ENCODE measurements at regions not wholly inside any gene's neighbourhood (a gene's known extent, or its start where the extent isn't known, plus 50 kb on each side); places are given as distances from the start of the nearest gene placed in this dataset.

DNA sequence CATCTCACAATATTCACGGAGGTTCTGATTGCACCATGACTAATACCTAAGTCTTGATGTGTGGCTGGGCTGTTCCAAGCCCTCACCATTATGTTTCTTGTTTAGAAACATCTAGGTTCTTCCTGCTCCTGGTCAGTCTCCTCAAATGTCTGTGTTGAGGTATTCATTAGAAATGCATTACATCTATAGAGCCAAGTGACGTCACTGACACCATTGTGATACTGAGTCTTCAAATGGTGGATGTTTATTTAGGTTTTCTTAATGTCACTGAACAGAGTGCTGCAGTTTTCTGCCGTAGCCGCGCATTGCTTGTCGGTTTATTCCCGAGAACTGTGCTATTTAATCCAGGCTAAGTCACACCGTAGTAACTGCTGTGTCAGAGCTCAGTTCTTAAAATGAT is 142.4 kb upstream of the SPACA7 start:
- peaks cover 0 to 4% of the 10 kb centered on the region in 2 donors for H3K9me3 ChIP-seq (ENCODE audit: control insufficient read depth in 1 of 2, low read length in 2 of 2)
- no peaks in the 10 kb centered on the region for H3K27me3 ChIP-seq (ENCODE audit: low read depth, low read length)
- no peaks in the 10 kb centered on the region for H3K4me1 ChIP-seq (ENCODE audit: control insufficient read depth in 1 of 2, insufficient read depth in 2 of 2, low read length in 2 of 2)
- no peak overlapping the region for H3K4me3 ChIP-seq (ENCODE audit: low read depth in 1 of 2, low read length in 2 of 2)
- no peak overlapping the region for H3K27ac ChIP-seq (ENCODE audit: low read length)
- H3K36me3 ChIP-seq (ENCODE audit: control insufficient read depth in 1 of 2, insufficient read depth in 2 of 2, low read length in 2 of 2) = no peaks in the 10 kb centered on the region

DNA sequence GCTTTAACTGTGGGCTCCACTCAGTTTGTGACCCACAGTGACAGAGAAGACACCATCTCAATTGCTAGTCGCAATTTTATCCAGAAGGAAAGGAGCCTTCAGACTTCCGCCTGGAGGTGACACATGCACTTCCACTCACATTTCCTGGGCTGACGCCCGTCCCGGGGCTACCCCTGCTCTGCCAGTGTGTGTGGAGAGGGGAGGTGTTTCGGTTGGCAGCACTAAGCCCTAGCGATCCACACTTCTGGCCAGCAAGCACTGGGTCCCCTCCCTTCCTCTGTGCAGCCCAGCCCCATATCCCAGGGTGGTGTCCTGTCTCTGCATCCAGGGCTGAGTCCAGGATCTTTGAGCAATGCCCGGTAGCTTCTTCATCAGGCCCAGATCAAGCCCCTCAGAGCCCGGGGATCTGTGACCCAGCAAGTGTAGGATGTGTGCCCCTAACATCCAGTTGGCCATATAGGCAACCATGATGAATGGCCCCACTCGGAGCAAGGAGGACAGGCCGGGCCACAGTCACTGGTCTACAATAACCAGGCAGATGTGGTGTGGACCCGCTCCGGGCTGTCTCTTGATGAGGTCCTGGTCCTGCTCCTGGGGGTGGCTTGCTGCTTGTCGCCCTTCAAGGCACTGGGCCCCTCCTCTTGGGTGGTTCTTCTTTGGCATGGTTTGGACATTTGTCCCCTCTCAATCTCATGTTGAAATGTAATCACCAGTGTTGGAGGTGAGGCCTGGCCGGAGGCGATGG is 141.9 kb upstream of the SPACA7 start:
- Histone ChIP-seq H3K27ac (ENCODE audit: low read length) (no peak overlapping the region), H3K27me3 (ENCODE audit: low read depth, low read length) (no peaks in the 10 kb centered on the region), H3K9me3 (ENCODE audit: control insufficient read depth in 1 of 2, low read length in 2 of 2) (peaks cover 0 to 4% of the 10 kb centered on the region in 2 donors), H3K36me3 (ENCODE audit: control insufficient read depth in 1 of 2, insufficient read depth in 2 of 2, low read length in 2 of 2) (no peaks in the 10 kb centered on the region), H3K4me1 (ENCODE audit: control insufficient read depth in 1 of 2, insufficient read depth in 2 of 2, low read length in 2 of 2) (no peaks in the 10 kb centered on the region), H3K4me3 (ENCODE audit: low read depth in 1 of 2, low read length in 2 of 2) (no peak overlapping the region)

DNA sequence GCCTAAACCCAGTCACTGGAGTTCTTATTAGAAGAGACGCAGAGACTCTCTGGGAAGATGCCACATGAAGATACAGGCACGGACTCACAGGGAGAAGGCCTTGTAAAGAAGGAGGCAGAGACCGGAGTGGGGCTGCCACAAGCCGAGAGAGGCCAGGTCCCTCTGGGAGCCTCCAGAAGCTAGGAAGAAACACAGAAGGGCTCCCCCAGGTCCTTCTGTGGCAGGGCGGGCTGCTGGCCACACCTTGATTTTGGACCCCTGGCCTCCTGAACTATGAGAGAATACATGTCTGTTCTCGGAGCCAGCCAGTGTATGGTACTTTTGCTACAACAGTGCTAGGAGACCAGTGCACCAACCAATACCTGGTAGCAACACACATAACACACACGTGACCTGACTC is 140.1 kb upstream of the SPACA7 start:
- Histone ChIP-seq H3K27me3 (ENCODE audit: low read depth, low read length) (no peaks in the 10 kb centered on the region), H3K36me3 (ENCODE audit: control insufficient read depth in 1 of 2, insufficient read depth in 2 of 2, low read length in 2 of 2) (no peaks in the 10 kb centered on the region), H3K9me3 (ENCODE audit: control insufficient read depth in 1 of 2, low read length in 2 of 2) (peaks cover 0 to 4% of the 10 kb centered on the region in 2 donors), H3K4me1 (ENCODE audit: control insufficient read depth in 1 of 2, insufficient read depth in 2 of 2, low read length in 2 of 2) (no peaks in the 10 kb centered on the region), H3K27ac (ENCODE audit: low read length) (no peak overlapping the region), H3K4me3 (ENCODE audit: low read depth in 1 of 2, low read length in 2 of 2) (no peak overlapping the region)

DNA sequence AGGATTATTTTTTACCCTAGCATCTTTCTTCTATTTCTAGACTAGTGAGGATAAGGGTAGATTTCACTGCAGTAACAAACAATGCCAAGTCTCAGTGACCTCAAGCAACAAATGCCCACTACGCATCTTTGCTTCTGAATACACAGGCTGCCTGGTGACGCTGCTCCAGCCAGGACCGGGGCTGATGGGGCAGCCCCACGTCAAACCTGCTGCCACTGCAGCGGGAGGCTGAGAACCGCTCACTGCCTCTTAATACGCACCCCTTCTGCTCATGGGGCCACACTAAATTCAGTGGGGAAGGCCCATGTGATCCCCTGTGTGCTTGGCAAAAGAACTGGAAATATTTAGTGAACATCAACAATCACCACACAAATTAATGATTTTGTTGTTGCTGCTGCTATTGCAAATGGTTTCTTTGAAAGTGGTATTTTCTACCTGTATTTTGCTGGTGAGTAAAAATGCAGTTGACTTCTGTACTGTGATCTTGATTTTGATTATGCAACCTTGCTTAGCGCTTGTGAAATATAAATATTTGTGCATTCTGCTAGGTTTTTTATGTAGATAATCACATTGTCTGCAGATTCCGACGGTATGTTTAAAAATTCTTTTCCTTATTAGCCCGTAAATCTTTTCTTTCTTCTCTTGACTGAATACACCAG is 139.5 kb upstream of the SPACA7 start:
- no peaks in the 10 kb centered on the region for H3K36me3 ChIP-seq (ENCODE audit: control insufficient read depth in 1 of 2, insufficient read depth in 2 of 2, low read length in 2 of 2)
- H3K27me3 ChIP-seq (ENCODE audit: low read depth, low read length) = no peaks in the 10 kb centered on the region
- H3K27ac ChIP-seq (ENCODE audit: low read length) = no peak overlapping the region

GRCh38 chr13:112238436-112238995 is 137.6 kb upstream of the SPACA7 start:
- no peak overlapping the region for H3K4me3 ChIP-seq (ENCODE audit: low read depth in 1 of 2, low read length in 2 of 2)
- peaks cover 0 to 4% of the 10 kb centered on the region in 2 donors for H3K9me3 ChIP-seq (ENCODE audit: control insufficient read depth in 1 of 2, low read length in 2 of 2)
- no peak overlapping the region for H3K27ac ChIP-seq (ENCODE audit: low read length)
- H3K27me3 ChIP-seq (ENCODE audit: low read depth, low read length) = no peaks in the 10 kb centered on the region
- H3K4me1 ChIP-seq (ENCODE audit: control insufficient read depth in 1 of 2, insufficient read depth in 2 of 2, low read length in 2 of 2) = no peaks in the 10 kb centered on the region
- H3K36me3 ChIP-seq (ENCODE audit: control insufficient read depth in 1 of 2, insufficient read depth in 2 of 2, low read length in 2 of 2) = no peaks in the 10 kb centered on the region

More for the DNA sequence above, 139.5 kb upstream of the SPACA7 start:
- no peak overlapping the region for H3K4me3 ChIP-seq (ENCODE audit: low read depth in 1 of 2, low read length in 2 of 2)
- no peaks in the 10 kb centered on the region for H3K4me1 ChIP-seq (ENCODE audit: control insufficient read depth in 1 of 2, insufficient read depth in 2 of 2, low read length in 2 of 2)
- peaks cover 0 to 4% of the 10 kb centered on the region in 2 donors for H3K9me3 ChIP-seq (ENCODE audit: control insufficient read depth in 1 of 2, low read length in 2 of 2)

- no peaks in the 10 kb centered on the region for H3K27me3 ChIP-seq (ENCODE audit: low read depth, low read length)
- H3K36me3 ChIP-seq (ENCODE audit: control insufficient read depth in 1 of 2, insufficient read depth in 2 of 2, low read length in 2 of 2) = no peaks in the 10 kb centered on the region
- H3K4me3 ChIP-seq (ENCODE audit: low read depth in 1 of 2, low read length in 2 of 2) = no peak overlapping the region
- H3K4me1 ChIP-seq (ENCODE audit: control insufficient read depth in 1 of 2, insufficient read depth in 2 of 2, low read length in 2 of 2) = no peaks in the 10 kb centered on the region
- H3K9me3 ChIP-seq (ENCODE audit: control insufficient read depth in 1 of 2, low read length in 2 of 2) = peaks cover 0 to 4% of the 10 kb centered on the region in 2 donors
- H3K27ac ChIP-seq (ENCODE audit: low read length) = no peak overlapping the region
These were observed 136.1 kb upstream of the SPACA7 start for GRCh38 chr13:112240076-112240475.

GRCh38 chr13:112241288-112241687 is 134.9 kb upstream of the SPACA7 start:
- Histone ChIP-seq H3K9me3 (ENCODE audit: control insufficient read depth in 1 of 2, low read length in 2 of 2) (peaks cover 0 to 4% of the 10 kb centered on the region in 2 donors), H3K27me3 (ENCODE audit: low read depth, low read length) (no peaks in the 10 kb centered on the region), H3K4me1 (ENCODE audit: control insufficient read depth in 1 of 2, insufficient read depth in 2 of 2, low read length in 2 of 2) (no peaks in the 10 kb centered on the region), H3K4me3 (ENCODE audit: low read depth in 1 of 2, low read length in 2 of 2) (no peak overlapping the region), H3K27ac (ENCODE audit: low read length) (no peak overlapping the region), H3K36me3 (ENCODE audit: control insufficient read depth in 1 of 2, insufficient read depth in 2 of 2, low read length in 2 of 2) (no peaks in the 10 kb centered on the region)

DNA sequence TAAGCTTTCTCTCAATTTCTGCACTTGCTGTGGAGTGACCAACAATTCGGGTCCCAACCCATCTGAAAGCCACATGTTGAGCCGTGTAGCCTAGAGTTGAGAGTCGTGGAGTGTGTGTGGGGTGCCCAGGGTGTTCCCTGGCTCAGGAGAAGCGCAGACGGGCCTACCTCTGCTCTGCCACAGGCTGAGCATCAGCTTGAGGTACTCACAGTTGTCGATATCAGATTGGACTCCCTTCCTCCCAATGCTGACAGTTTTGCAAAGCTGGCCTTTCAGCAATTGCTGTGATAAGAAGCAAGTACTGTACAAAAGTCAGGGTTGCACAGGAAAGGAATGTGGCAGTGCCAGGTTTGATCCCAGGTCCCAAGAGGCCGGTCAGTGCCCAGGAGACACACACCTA is 133.4 kb upstream of the SPACA7 start:
- H3K4me3 ChIP-seq (ENCODE audit: low read depth in 1 of 2, low read length in 2 of 2) = no peak overlapping the region
- no peaks in the 10 kb centered on the region for H3K36me3 ChIP-seq (ENCODE audit: control insufficient read depth in 1 of 2, insufficient read depth in 2 of 2, low read length in 2 of 2)
- no peaks in the 10 kb centered on the region for H3K27me3 ChIP-seq (ENCODE audit: low read depth, low read length)
- no peaks in the 10 kb centered on the region for H3K4me1 ChIP-seq (ENCODE audit: control insufficient read depth in 1 of 2, insufficient read depth in 2 of 2, low read length in 2 of 2)
- no peak overlapping the region for H3K27ac ChIP-seq (ENCODE audit: low read length)
- no peaks in the 10 kb centered on the region for H3K9me3 ChIP-seq (ENCODE audit: control insufficient read depth in 1 of 2, low read length in 2 of 2)

GRCh38 chr13:112244061-112244460 is 132.1 kb upstream of the SPACA7 start:
- Histone ChIP-seq H3K27me3 (ENCODE audit: low read depth, low read length) (no peaks in the 10 kb centered on the region), H3K36me3 (ENCODE audit: control insufficient read depth in 1 of 2, insufficient read depth in 2 of 2, low read length in 2 of 2) (no peaks in the 10 kb centered on the region), H3K4me3 (ENCODE audit: low read depth in 1 of 2, low read length in 2 of 2) (no peak overlapping the region), H3K4me1 (ENCODE audit: control insufficient read depth in 1 of 2, insufficient read depth in 2 of 2, low read length in 2 of 2) (peaks cover 0 to 12% of the 10 kb centered on the region in 2 donors), H3K9me3 (ENCODE audit: control insufficient read depth in 1 of 2, low read length in 2 of 2) (no peaks in the 10 kb centered on the region), H3K27ac (ENCODE audit: low read length) (no peak overlapping the region)

DNA sequence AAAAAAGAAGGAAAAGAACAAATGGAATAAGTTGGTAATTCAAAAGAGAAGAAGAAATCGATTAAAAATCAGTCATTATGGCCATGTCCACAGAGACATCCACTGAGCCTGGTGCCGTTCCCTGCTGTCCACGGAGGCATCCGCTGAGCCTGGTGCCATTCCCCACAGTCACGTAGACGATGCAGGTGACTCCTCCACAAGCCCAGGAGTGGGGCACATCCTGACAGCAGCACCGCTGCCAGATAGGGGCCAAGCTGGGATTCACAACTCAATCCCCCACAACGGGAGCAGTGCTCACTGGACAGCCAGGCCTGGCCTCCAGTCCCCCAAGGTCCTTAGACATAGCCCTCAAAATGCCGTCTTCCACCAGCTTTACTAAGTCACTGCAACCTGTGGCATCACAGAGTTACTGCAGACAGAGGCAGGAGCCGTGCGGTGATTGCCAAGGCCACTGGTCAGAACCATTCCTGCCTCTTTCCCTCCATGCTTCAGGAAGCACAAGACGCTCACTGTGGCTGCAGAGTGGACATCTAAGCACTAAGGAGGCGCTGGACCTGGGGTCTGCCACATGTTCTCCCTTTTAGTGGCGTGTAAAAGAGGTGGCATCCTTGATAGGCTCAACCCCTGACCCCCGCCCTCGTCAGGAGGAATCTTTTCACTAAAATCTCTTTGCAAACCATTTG is 131.5 kb upstream of the SPACA7 start:
- Histone ChIP-seq H3K27me3 (ENCODE audit: low read depth, low read length) (no peaks in the 10 kb centered on the region), H3K4me3 (ENCODE audit: low read depth in 1 of 2, low read length in 2 of 2) (no peak overlapping the region), H3K27ac (ENCODE audit: low read length) (no peak overlapping the region), H3K4me1 (ENCODE audit: control insufficient read depth in 1 of 2, insufficient read depth in 2 of 2, low read length in 2 of 2) (peaks cover 0 to 13% of the 10 kb centered on the region in 2 donors), H3K36me3 (ENCODE audit: control insufficient read depth in 1 of 2, insufficient read depth in 2 of 2, low read length in 2 of 2) (no peaks in the 10 kb centered on the region), H3K9me3 (ENCODE audit: control insufficient read depth in 1 of 2, low read length in 2 of 2) (no peaks in the 10 kb centered on the region)

GRCh38 chr13:112245179-112245724 is 130.9 kb upstream of the SPACA7 start:
- H3K9me3 ChIP-seq (ENCODE audit: control insufficient read depth in 1 of 2, low read length in 2 of 2) = no peaks in the 10 kb centered on the region
- peaks cover 0 to 13% of the 10 kb centered on the region in 2 donors for H3K4me1 ChIP-seq (ENCODE audit: control insufficient read depth in 1 of 2, insufficient read depth in 2 of 2, low read length in 2 of 2)
- no peak overlapping the region for H3K27ac ChIP-seq (ENCODE audit: low read length)
- no peaks in the 10 kb centered on the region for H3K36me3 ChIP-seq (ENCODE audit: control insufficient read depth in 1 of 2, insufficient read depth in 2 of 2, low read length in 2 of 2)
- no peak overlapping the region for H3K4me3 ChIP-seq (ENCODE audit: low read depth in 1 of 2, low read length in 2 of 2)
- no peaks in the 10 kb centered on the region for H3K27me3 ChIP-seq (ENCODE audit: low read depth, low read length)

All from muscle layer of duodenum (tissue), 2 donors.